B cell (primary cell): ENCODE measurements at regions not wholly inside any gene's neighbourhood (a gene's known extent, or its start where the extent isn't known, plus 50 kb on each side); places are given as distances from the start of the nearest gene placed in this dataset.

Source experiments
- EZH2 ChIP-seq: IDR thresholded peaks from 2 replicates; pipeline ENCODE4 v1.6.1; 2012; ENCODE audit warnings: borderline replicate concordance, low read depth, mild to moderate bottlenecking, moderate library complexity, low read length; ENCODE audit not compliant: insufficient read depth, poor library complexity, severe bottlenecking
- TF ChIP-seq, protein P1 (sequence below): fragments of 200-600 bp; IDR thresholded peaks from one replicate; pipeline ENCODE4 v1.8.0; 2022; ENCODE audit warnings: antibody characterized with exemption, mild to moderate bottlenecking

DNA sequence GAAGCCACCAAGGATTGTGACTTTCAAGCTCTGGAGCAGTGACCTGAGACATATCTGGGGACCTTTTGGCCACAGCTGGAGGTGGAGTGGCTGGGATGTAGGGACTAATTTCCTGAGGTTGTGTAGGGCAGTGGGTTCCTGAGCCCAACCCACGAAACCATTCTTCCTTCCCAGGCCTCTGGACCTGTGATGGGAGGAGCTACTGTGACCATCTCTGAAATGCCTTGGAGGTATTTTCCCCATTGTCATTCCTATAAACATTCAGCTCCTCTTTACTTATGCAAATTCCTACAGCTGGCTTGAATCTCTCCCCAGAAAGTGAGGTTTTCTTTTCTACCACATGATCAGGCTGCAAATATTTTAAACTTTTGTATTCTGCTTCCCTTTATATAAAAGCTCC, 172.6 kb downstream of the TUSC1 start:
- TF ChIP-seq, protein P1, sequence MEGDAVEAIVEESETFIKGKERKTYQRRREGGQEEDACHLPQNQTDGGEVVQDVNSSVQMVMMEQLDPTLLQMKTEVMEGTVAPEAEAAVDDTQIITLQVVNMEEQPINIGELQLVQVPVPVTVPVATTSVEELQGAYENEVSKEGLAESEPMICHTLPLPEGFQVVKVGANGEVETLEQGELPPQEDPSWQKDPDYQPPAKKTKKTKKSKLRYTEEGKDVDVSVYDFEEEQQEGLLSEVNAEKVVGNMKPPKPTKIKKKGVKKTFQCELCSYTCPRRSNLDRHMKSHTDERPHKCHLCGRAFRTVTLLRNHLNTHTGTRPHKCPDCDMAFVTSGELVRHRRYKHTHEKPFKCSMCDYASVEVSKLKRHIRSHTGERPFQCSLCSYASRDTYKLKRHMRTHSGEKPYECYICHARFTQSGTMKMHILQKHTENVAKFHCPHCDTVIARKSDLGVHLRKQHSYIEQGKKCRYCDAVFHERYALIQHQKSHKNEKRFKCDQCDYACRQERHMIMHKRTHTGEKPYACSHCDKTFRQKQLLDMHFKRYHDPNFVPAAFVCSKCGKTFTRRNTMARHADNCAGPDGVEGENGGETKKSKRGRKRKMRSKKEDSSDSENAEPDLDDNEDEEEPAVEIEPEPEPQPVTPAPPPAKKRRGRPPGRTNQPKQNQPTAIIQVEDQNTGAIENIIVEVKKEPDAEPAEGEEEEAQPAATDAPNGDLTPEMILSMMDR: no peak
- no peak for TF ChIP-seq EZH2
